ENCODE measurements at regions not wholly inside any gene's neighbourhood (a gene's known extent, or its start where the extent isn't known, plus 50 kb on each side); places are given as distances from the start of the nearest gene placed in this dataset.

DNA sequence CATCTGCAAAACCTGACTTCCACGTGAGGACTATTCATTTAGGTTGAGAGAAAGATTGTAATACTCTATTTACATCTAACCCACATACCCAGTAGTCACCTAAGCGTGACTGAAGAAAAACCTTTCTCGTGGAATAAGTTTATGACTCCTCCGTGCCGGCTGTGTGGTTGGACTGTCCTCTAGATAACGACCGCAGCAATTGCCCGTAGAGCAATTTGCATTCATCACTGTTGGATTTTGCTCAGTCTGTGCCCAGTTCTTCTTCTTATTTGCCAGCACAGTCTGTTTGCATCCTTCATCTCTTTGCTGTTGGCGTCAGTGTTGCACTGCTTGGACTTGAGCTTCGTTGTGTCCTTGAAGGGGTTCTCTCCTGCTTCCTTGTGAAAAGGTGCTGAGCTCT is 131.3 kb downstream of the CYB561 start:
- DNase-seq: no peak
- H3K4me1 Mint-ChIP-seq: peaks cover 8% of the 10 kb centered on the region
- H3K36me3 Mint-ChIP-seq: peaks cover 9% of the 10 kb centered on the region
- H3K9me3 Mint-ChIP-seq (ENCODE audit: low read depth): no peaks in the 10 kb centered on the region
- ATAC-seq: no peak
- H3K27me3 Mint-ChIP-seq: no peaks in the 10 kb centered on the region
- H3K4me3 Mint-ChIP-seq: no peak overlapping the region
- no peak overlapping the region for H3K27ac Mint-ChIP-seq
- CTCF ChIA-PET: no interaction called here

DNA sequence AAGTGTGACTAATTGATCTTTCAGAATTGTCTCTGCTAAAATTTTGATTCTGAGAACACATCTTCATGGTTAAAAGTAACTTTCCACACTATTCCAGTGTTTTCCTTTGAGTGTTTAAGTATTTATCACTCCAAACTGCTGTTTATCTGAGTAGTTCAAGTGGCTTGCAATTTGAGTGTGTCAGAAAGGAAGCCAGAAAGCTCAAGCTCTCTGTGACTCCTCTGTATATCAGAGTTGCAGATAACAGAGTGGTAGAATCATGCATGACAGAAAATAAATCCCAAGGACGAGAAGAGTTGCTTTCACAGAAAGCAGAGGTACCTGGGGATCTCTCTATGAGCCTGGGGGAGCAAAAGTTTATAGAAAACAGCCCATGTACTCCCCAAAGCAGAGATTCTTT is 130.0 kb downstream of the CYB561 start:
- Mint-ChIP-seq H3K36me3 (peaks cover 9% of the 10 kb centered on the region), H3K4me3 (no peak overlapping the region), H3K4me1 (peaks cover 5% of the 10 kb centered on the region), H3K27me3 (no peaks in the 10 kb centered on the region), H3K9me3 (ENCODE audit: low read depth) (no peaks in the 10 kb centered on the region), H3K27ac (no peak overlapping the region)
- DNase-seq: no peak
- no peak for ATAC-seq
- CTCF ChIA-PET: no interaction called here

DNA sequence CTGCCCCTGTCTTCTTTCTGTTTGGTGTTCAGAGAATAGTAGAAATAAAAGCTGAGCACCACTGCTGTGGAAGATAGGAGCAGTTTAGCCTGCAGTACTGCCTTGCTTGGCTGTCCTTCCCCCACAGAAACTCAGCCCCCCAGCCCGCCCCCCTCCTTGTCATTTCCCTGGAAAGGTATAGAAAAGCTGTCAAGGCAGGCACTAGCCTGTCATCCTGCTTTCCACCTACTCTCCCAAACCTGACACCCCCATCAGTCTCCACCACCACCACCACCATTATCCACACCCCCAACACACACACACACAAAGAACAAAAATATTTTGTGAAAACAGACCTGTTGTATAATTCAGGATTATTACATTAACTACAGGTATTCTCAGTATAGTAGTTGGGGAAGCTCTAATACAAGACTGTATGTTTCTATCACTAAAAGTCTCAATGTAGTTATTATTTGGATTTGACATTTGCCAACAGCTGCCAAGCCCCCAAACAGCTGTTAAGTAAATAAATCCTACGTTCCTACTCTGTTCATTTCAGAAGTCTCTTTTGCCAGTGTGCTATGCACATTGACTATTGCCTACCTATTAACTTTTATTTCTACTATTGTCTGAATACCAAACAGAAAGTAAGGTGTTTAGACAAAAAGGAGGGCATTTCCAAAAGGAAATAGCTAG is 128.8 kb downstream of the CYB561 start:
- H3K4me3 Mint-ChIP-seq: no peak overlapping the region
- no peaks in the 10 kb centered on the region for H3K27me3 Mint-ChIP-seq
- peaks cover 8% of the 10 kb centered on the region for H3K36me3 Mint-ChIP-seq
- DNase-seq (no peak), ATAC-seq (no peak)
- H3K9me3 Mint-ChIP-seq (ENCODE audit: low read depth): no peaks in the 10 kb centered on the region
- CTCF ChIA-PET: no interaction called here
- no peaks in the 10 kb centered on the region for H3K4me1 Mint-ChIP-seq
- no peak overlapping the region for H3K27ac Mint-ChIP-seq

DNA sequence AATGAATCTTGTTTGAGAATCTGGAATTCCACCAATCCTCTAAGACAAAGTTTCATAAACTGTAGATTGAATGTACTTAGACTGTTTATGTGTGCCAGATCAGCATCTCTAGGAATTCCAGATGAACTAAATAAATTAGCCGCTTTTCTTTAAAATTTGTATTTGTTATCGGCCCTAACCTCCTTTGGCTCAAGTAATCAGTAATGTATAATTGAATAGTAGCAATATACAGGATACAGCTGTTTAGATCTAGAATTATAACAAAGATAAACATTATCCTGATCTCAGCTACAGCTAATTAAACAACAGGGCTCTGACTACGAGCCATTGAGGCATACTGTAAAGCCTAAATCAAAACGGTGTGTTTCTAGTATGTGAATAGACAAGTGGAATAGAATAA is 120.3 kb downstream of the CYB561 start:
- H3K9me3 Mint-ChIP-seq (ENCODE audit: low read depth): no peaks in the 10 kb centered on the region
- no peak overlapping the region for H3K27ac Mint-ChIP-seq
- no peaks in the 10 kb centered on the region for H3K27me3 Mint-ChIP-seq
- H3K4me1 Mint-ChIP-seq: no peaks in the 10 kb centered on the region
- DNase-seq: no peak
- H3K4me3 Mint-ChIP-seq: no peak overlapping the region
- no peak for ATAC-seq
- peaks cover 1% of the 10 kb centered on the region for H3K36me3 Mint-ChIP-seq
- CTCF ChIA-PET: no interaction called here

DNA sequence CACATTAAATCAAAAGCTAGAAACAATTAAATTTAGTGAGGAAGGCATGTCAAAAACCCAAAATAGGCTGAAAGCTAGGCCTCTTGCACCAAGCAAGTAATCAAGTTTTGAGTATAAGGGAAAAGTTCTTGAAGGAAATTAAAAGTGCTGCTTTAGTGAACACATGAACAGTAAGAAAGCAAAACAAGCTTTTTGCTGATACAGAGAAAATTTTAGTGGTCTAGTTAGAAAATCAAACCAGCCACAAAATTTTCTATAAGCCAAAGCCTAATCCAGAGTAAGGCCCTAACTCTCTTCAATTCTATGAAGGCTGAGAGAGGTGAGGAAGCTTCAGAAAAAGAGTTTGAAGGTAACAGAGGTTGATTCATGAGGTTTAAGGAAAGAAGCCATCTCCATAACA is 116.2 kb downstream of the CYB561 start:
- H3K4me3 Mint-ChIP-seq: no peak overlapping the region
- DNase-seq: no peak
- ATAC-seq: no peak
- H3K27ac Mint-ChIP-seq: no peak overlapping the region
- no peaks in the 10 kb centered on the region for H3K4me1 Mint-ChIP-seq
- no peaks in the 10 kb centered on the region for H3K27me3 Mint-ChIP-seq
- H3K9me3 Mint-ChIP-seq (ENCODE audit: low read depth): no peaks in the 10 kb centered on the region
- CTCF ChIA-PET: no interaction called here
- peaks cover 1% of the 10 kb centered on the region for H3K36me3 Mint-ChIP-seq

DNA sequence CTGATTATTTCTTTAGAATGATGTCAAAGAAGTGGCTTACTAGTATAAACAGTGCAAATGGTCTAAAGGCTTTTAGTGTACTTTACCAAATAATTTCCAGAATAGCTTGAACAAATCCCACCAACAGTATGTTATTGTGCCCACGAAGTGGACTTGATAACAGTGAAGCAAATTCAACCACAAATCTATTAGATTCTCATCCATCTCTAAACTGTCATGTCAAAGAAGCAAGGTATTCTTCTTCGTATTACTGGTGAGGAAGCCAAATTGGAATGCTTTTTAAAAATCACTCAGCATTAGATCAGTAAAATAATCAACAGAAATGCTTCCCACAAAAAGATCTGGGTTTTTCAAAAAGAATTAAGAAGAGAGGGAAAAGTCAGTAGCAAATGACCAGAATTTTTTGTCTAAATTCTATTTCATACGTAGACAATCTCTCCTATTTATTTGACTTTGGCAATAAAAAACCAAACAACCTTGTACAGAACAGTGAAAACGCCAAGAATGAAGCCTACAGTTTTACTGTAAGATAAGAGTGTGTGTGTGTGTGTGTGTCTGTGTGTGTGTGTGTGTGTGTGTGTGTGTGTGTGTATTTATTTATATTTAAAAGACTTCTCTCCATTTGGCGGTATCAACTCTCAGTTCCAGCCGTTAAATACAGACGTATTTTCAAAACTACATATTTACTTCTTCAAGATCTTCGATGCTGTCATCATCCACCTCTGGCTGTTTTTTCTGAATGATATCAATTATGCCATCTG is 114.6 kb downstream of the CYB561 start:
- Mint-ChIP-seq H3K4me3 (no peak overlapping the region), H3K9me3 (ENCODE audit: low read depth) (no peaks in the 10 kb centered on the region), H3K27me3 (no peaks in the 10 kb centered on the region), H3K4me1 (no peaks in the 10 kb centered on the region), H3K27ac (no peak overlapping the region), H3K36me3 (peaks cover 1% of the 10 kb centered on the region)
- no peak for ATAC-seq
- CTCF ChIA-PET: no interaction called here
- DNase-seq: no peak

DNA sequence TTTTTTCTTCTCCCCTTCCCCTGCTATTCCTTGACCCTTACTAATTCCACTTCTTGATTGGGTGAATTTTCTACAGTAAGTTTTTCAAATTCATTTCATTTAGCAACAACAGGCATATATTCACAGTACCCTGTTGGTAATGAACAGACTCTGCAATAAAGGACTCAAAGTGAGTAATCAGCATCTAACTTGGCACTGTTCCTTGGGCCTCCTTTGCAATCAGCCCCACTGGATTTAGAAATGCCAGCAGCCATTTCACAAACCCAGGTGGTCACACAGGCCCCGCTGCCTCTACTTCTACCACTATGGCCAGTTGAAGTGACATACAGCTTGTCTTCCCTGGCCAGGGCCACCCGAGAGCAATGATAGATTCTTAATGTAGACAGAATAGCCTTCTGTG is 113.8 kb downstream of the CYB561 start:
- no peaks in the 10 kb centered on the region for H3K27me3 Mint-ChIP-seq
- CTCF ChIA-PET: no interaction called here
- H3K4me3 Mint-ChIP-seq: no peak overlapping the region
- no peaks in the 10 kb centered on the region for H3K9me3 Mint-ChIP-seq (ENCODE audit: low read depth)
- H3K4me1 Mint-ChIP-seq: no peaks in the 10 kb centered on the region
- peaks cover 1% of the 10 kb centered on the region for H3K36me3 Mint-ChIP-seq
- DNase-seq: no peak
- no peak for ATAC-seq
- no peak overlapping the region for H3K27ac Mint-ChIP-seq

DNA sequence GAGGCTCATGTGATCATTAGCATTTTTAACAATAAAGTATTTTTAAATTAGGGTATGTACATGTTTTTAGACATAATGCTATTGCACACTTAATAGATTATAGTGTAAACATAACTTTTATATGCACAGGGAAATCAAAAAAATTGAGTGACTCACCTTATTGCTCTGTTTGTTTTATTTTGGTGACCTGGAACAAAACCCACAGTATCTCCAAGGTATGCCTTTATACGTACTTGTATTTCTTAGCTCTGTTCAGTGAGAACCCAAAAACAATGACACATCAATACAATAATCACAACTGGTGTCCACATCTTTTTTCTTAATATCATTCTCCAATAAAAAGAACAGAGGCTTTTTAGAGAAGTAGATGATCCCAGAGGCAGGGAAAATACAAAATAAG is 112.2 kb downstream of the CYB561 start:
- Mint-ChIP-seq H3K27me3 (no peaks in the 10 kb centered on the region), H3K36me3 (peaks cover under 1% of the 10 kb centered on the region), H3K27ac (no peak overlapping the region), H3K4me1 (no peaks in the 10 kb centered on the region), H3K4me3 (no peak overlapping the region), H3K9me3 (ENCODE audit: low read depth) (no peaks in the 10 kb centered on the region)
- no peak for DNase-seq
- CTCF ChIA-PET: no interaction called here
- no peak for ATAC-seq

DNA sequence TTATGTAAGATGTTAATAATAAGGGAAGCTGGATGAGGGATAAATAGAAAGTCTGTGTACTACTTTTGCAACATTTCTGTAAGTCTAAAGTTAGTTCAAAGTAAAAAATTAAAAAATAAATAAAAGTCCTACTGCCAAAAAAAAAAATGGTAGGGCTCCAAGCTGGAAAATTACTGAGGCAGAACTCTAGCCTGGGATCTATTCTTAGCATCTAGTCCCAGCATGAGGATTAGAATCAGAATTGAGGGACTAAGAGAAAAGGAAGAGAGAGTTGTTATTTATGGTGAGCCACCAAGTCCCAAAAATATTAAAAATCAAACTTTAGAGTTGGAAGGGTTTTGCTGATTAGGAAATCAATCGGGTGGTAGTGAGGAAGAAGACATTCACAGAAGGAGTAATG is 110.3 kb downstream of the CYB561 start:
- CTCF ChIA-PET: interaction anchor here (1.7 kb wide), 1 partner anchor 12 kb away, joined by 5 read pairs; no protein-coding TSS in a partner anchor
- Mint-ChIP-seq H3K4me3 (no peak overlapping the region), H3K27ac (no peak overlapping the region), H3K4me1 (no peaks in the 10 kb centered on the region), H3K9me3 (ENCODE audit: low read depth) (no peaks in the 10 kb centered on the region), H3K36me3 (no peaks in the 10 kb centered on the region), H3K27me3 (no peaks in the 10 kb centered on the region)
- no peak for ATAC-seq
- DNase-seq: no peak

DNA sequence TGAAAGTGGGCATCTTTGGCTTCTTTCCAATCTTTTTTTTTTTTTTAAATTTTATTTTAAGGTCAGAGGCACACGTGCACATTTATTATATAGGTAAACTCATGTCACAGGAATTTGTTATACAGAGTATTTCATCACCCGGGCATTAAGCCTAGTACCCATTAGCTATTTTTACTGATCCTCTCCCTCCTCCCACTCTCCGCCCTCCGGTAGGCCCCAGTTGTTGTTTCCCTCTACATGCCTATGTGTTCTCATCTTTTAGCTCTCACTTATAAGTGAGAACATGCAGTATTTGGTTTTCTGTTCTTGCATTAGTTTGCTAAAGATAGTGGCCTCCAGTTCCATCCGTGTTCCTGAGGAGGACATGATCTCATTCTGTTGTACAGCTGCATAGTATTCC is 108.5 kb downstream of the CYB561 start:
- ATAC-seq (no peak), DNase-seq (no peak)
- Mint-ChIP-seq H3K36me3 (peaks cover 3% of the 10 kb centered on the region), H3K4me1 (no peaks in the 10 kb centered on the region), H3K27me3 (no peaks in the 10 kb centered on the region), H3K9me3 (ENCODE audit: low read depth) (no peaks in the 10 kb centered on the region), H3K4me3 (no peak overlapping the region), H3K27ac (no peak overlapping the region)
- CTCF ChIA-PET: interaction anchor here (1.7 kb wide), 1 partner anchor 11 kb away, joined by 5 read pairs; no protein-coding TSS in a partner anchor

DNA sequence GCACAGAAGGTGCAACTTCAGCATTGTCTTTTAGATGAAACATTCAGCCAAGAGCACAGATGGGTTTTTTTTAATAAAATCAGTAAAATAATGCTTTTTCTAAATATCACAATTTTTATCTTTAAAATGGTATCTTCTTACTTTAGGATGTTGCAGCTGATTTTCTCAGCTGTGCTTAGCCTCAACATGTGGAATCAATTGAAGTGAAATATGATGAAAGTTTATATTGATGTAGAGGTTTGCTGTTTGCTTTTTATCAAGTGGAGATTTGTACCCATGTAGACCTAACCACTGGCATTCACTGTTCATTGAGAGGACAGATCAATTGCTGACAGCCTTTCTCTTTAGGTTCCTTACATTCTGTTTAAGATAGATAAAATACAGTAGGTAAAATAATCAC is 107.8 kb downstream of the CYB561 start:
- CTCF ChIA-PET: no interaction called here
- Mint-ChIP-seq H3K36me3 (peaks cover 3% of the 10 kb centered on the region), H3K4me1 (no peaks in the 10 kb centered on the region), H3K27ac (no peak overlapping the region), H3K27me3 (no peaks in the 10 kb centered on the region), H3K4me3 (no peak overlapping the region), H3K9me3 (ENCODE audit: low read depth) (no peaks in the 10 kb centered on the region)
- DNase-seq (no peak), ATAC-seq (no peak)

DNA sequence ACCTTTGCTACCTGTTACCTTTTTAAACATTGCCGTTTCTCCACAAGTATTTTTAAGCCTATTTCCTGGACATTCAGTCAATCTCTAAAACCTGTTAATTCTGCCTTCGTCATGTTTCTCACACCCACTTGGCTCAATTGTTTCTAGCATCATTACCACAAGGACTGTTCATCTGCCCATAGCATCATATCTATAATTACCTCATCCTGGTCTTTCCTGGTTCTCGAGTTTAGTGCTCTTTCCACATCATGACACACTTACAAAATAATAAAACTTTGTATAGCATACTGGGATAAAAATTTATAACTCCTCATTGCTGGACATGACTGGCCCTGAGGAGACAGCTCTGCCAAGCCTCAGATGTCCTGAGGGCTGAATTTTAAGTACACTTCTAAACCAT is 104.8 kb downstream of the CYB561 start:
- Mint-ChIP-seq H3K4me1 (no peaks in the 10 kb centered on the region), H3K27me3 (no peaks in the 10 kb centered on the region), H3K4me3 (no peak overlapping the region), H3K36me3 (peaks cover 4% of the 10 kb centered on the region), H3K27ac (no peak overlapping the region), H3K9me3 (ENCODE audit: low read depth) (no peaks in the 10 kb centered on the region)
- CTCF ChIA-PET: interaction anchor here (1.6 kb wide), 1 partner anchor 65 kb away, joined by 4 read pairs; no protein-coding TSS in a partner anchor
- ATAC-seq (no peak), DNase-seq (no peak)

DNA sequence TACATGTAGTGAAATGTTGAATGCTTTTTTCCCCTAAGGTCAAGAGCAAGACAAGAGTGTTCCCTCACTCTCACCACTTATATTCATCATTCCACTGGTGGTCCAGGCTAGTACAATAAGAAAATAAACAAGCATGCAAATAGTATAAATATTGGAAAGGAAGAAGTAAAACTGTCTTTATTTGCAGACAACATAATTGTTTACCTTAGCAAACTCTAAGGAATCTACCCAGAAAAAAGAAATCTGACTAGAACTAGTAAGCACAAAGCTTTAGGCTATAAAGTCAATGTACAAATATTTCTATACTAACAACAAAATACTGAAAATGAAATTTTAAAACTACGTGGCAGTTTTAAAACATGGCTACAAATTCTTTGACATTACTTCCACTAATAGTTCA is 101.7 kb downstream of the CYB561 start:
- H3K27ac Mint-ChIP-seq: no peak overlapping the region
- no peaks in the 10 kb centered on the region for H3K27me3 Mint-ChIP-seq
- no peaks in the 10 kb centered on the region for H3K9me3 Mint-ChIP-seq (ENCODE audit: low read depth)
- ATAC-seq: no peak
- H3K4me3 Mint-ChIP-seq: no peak overlapping the region
- peaks cover 10% of the 10 kb centered on the region for H3K4me1 Mint-ChIP-seq
- no peak for DNase-seq
- CTCF ChIA-PET: no interaction called here
- H3K36me3 Mint-ChIP-seq: peaks cover 4% of the 10 kb centered on the region

DNA sequence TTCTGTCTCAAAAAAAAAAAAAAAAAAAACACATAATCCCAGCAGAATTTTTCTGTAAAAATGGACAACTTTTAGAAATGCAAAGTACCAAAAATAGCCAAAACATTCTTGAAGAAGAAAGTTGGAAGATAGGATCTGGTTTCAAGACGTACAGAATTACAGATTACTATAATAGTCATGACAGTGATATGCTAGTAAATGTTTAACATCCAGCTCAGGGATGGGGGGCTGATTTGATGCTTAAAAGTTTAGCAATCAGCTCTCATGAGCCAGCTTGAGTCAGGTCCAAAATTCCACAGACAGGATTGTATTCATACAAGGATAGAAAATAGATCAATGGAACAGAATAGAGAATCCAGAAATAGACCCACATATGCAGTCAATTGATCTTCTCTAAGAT is 100.5 kb downstream of the CYB561 start:
- DNase-seq: no peak
- Mint-ChIP-seq H3K27me3 (no peaks in the 10 kb centered on the region), H3K9me3 (ENCODE audit: low read depth) (no peaks in the 10 kb centered on the region), H3K36me3 (peaks cover 4% of the 10 kb centered on the region), H3K4me1 (peaks cover 10% of the 10 kb centered on the region), H3K27ac (no peak overlapping the region), H3K4me3 (no peak overlapping the region)
- no peak for ATAC-seq
- CTCF ChIA-PET: no interaction called here

Data from activated CD8-positive, alpha-beta memory T cell treated with anti-CD3 and anti-CD28 coated beads, Interleukin-2, amount 10 ng/mL, durations not matched to agents 7 days and 5 days (primary cell).